ENCODE measurements at regions not wholly inside any gene's neighbourhood (a gene's known extent, or its start where the extent isn't known, plus 50 kb on each side); places are given as distances from the start of the nearest gene placed in this dataset.
A peak's percentile ranks its signal among the peaks of the same experiment; 100 is the strongest.

- Histone ChIP-seq H3K36me3 (no peaks in the 10 kb centered on the region), H3K27me3 (no peaks in the 10 kb centered on the region; the same call in 1 of the 2 replicates), H3K4me3 (no peak overlapping the region), H3K9me3 (no peaks in the 10 kb centered on the region)
- DNase-seq: no peak
Observed at GRCh38 chr5:160950311-160950710, 98.3 kb upstream of the ATP10B start.

- Histone ChIP-seq H3K4me3 (no peak overlapping the region), H3K36me3 (no peaks in the 10 kb centered on the region), H3K27me3 (no peaks in the 10 kb centered on the region), H3K9me3 (no peaks in the 10 kb centered on the region)
- DNase-seq: no peak
Observed at GRCh38 chr5:160940725-160941124, 88.7 kb upstream of the ATP10B start.

- H3K27me3 ChIP-seq: no peaks in the 10 kb centered on the region
- peak; percentile 11 for DNase-seq
- H3K9me3 ChIP-seq: no peaks in the 10 kb centered on the region
- H3K4me3 ChIP-seq: no peak overlapping the region
- H3K36me3 ChIP-seq: no peaks in the 10 kb centered on the region
Observed at GRCh38 chr5:160938532-160938931, 86.5 kb upstream of the ATP10B start.

GRCh38 chr5:160937570-160937969 lies 85.6 kb upstream of the ATP10B start:
- no peaks in the 10 kb centered on the region for H3K27me3 ChIP-seq
- H3K9me3 ChIP-seq: no peaks in the 10 kb centered on the region
- DNase-seq: no peak
- no peak overlapping the region for H3K4me3 ChIP-seq
- H3K36me3 ChIP-seq: no peaks in the 10 kb centered on the region

GRCh38 chr5:160935776-160936175 lies 83.8 kb upstream of the ATP10B start:
- H3K36me3 ChIP-seq: no peaks in the 10 kb centered on the region
- DNase-seq: no peak
- H3K4me3 ChIP-seq: no peak overlapping the region
- H3K9me3 ChIP-seq: no peaks in the 10 kb centered on the region
- no peaks in the 10 kb centered on the region for H3K27me3 ChIP-seq

GRCh38 chr5:160931283-160931682 lies 79.3 kb upstream of the ATP10B start:
- H3K27me3 ChIP-seq: no peaks in the 10 kb centered on the region
- no peak overlapping the region for H3K4me3 ChIP-seq
- DNase-seq: no peak
- H3K9me3 ChIP-seq: no peaks in the 10 kb centered on the region
- no peaks in the 10 kb centered on the region for H3K36me3 ChIP-seq

- Histone ChIP-seq H3K9me3 (no peaks in the 10 kb centered on the region), H3K36me3 (no peaks in the 10 kb centered on the region)
Observed at GRCh38 chr5:160930406-160930805, 78.4 kb upstream of the ATP10B start.

GRCh38 chr5:160929906-160930305 lies 77.9 kb upstream of the ATP10B start:
- Histone ChIP-seq H3K4me3 (no peak overlapping the region), H3K36me3 (no peaks in the 10 kb centered on the region), H3K27me3 (no peaks in the 10 kb centered on the region), H3K9me3 (no peaks in the 10 kb centered on the region)
- DNase-seq: no peak

More at GRCh38 chr5:160930406-160930805, 78.4 kb upstream of the ATP10B start:
- DNase-seq: no peak
- H3K27me3 ChIP-seq: no peaks in the 10 kb centered on the region
- H3K4me3 ChIP-seq: no peak overlapping the region

- no peaks in the 10 kb centered on the region for H3K27me3 ChIP-seq
- no peaks in the 10 kb centered on the region for H3K9me3 ChIP-seq
- no peak for DNase-seq
- no peaks in the 10 kb centered on the region for H3K36me3 ChIP-seq
- H3K4me3 ChIP-seq: no peak overlapping the region
Observed at GRCh38 chr5:160929360-160929759, 77.3 kb upstream of the ATP10B start.

GRCh38 chr5:160926428-160926827 lies 74.4 kb upstream of the ATP10B start:
- no peak overlapping the region for H3K4me3 ChIP-seq
- no peak for DNase-seq
- H3K9me3 ChIP-seq: no peaks in the 10 kb centered on the region
- no peaks in the 10 kb centered on the region for H3K36me3 ChIP-seq
- H3K27me3 ChIP-seq: no peaks in the 10 kb centered on the region

- Histone ChIP-seq H3K36me3 (no peaks in the 10 kb centered on the region), H3K4me3 (no peak overlapping the region), H3K9me3 (no peaks in the 10 kb centered on the region), H3K27me3 (no peaks in the 10 kb centered on the region)
- no peak for DNase-seq
Observed at GRCh38 chr5:160925281-160925680, 73.3 kb upstream of the ATP10B start.

- Histone ChIP-seq H3K27me3 (no peaks in the 10 kb centered on the region), H3K4me3 (no peak overlapping the region), H3K36me3 (no peaks in the 10 kb centered on the region), H3K9me3 (no peaks in the 10 kb centered on the region)
- no peak for DNase-seq
Observed at GRCh38 chr5:160923936-160924710, 72.1 kb upstream of the ATP10B start.

GRCh38 chr5:160923411-160923810 lies 71.4 kb upstream of the ATP10B start:
- Histone ChIP-seq H3K4me3 (no peak overlapping the region), H3K27me3 (no peaks in the 10 kb centered on the region), H3K36me3 (no peaks in the 10 kb centered on the region), H3K9me3 (no peaks in the 10 kb centered on the region)
- DNase-seq: no peak

GRCh38 chr5:160922311-160922710 lies 70.3 kb upstream of the ATP10B start:
- Histone ChIP-seq H3K36me3 (no peaks in the 10 kb centered on the region), H3K27me3 (no peaks in the 10 kb centered on the region), H3K9me3 (no peaks in the 10 kb centered on the region), H3K4me3 (no peak overlapping the region)
- DNase-seq: no peak

- no peaks in the 10 kb centered on the region for H3K36me3 ChIP-seq
- H3K9me3 ChIP-seq: no peaks in the 10 kb centered on the region
- no peak overlapping the region for H3K4me3 ChIP-seq
- no peak for DNase-seq
- H3K27me3 ChIP-seq: no peaks in the 10 kb centered on the region
Observed at GRCh38 chr5:160921423-160922285, 69.6 kb upstream of the ATP10B start.

GRCh38 chr5:160919626-160920025 lies 67.6 kb upstream of the ATP10B start:
- DNase-seq: no peak
- no peaks in the 10 kb centered on the region for H3K9me3 ChIP-seq
- H3K36me3 ChIP-seq: no peaks in the 10 kb centered on the region
- no peak overlapping the region for H3K4me3 ChIP-seq
- H3K27me3 ChIP-seq: 0 out of 2 replicates have a peak, but pooled peaks cover 3% of the 10 kb centered on the region

GRCh38 chr5:160918386-160918785 lies 66.4 kb upstream of the ATP10B start:
- Histone ChIP-seq H3K36me3 (no peaks in the 10 kb centered on the region), H3K4me3 (no peak overlapping the region), H3K27me3 (0 out of 2 replicates have a peak, but pooled peaks cover 3% of the 10 kb centered on the region), H3K9me3 (no peaks in the 10 kb centered on the region)
- DNase-seq: no peak
